HG03571 (cell line): ENCODE measurements at regions not wholly inside any gene's neighbourhood (a gene's known extent, or its start where the extent isn't known, plus 50 kb on each side); places are given as distances from the start of the nearest gene placed in this dataset.
"Not testable (repeated sequence)": the region's sequence is repeated elsewhere in the genome, so short reads cannot be mapped to it uniquely, and the experiment has no call there.

Experiments
- ATAC-seq: cut with Tn5 transposase; IDR thresholded peaks from one replicate; pipeline ENCODE4 v1.9.1; 2021; ENCODE audit not compliant: unreplicated experiment

GRCh38 chr6:149127212-149127611, 190.3 kb upstream of the TAB2 start:
- no peak for ATAC-seq

GRCh38 chr6:149128489-149129145, 188.9 kb upstream of the TAB2 start:
- ATAC-seq = no peak

GRCh38 chr6:149129371-149130077, 188.0 kb upstream of the TAB2 start:
- ATAC-seq = peak; percentile 68

- no peak for ATAC-seq
Observed at GRCh38 chr6:149130090-149130489, 187.4 kb upstream of the TAB2 start.

- no peak for ATAC-seq
Observed at GRCh38 chr6:149130508-149130907, 187.0 kb upstream of the TAB2 start.

- no peak for ATAC-seq
Observed at GRCh38 chr6:149131891-149132290, 185.6 kb upstream of the TAB2 start.

- no peak for ATAC-seq
Observed at GRCh38 chr6:149132336-149132735, 185.2 kb upstream of the TAB2 start.

GRCh38 chr6:149134511-149134933, 183.0 kb upstream of the TAB2 start:
- no peak for ATAC-seq

GRCh38 chr6:149135809-149136208, 181.7 kb upstream of the TAB2 start:
- ATAC-seq = no peak

- ATAC-seq = no peak
Observed at GRCh38 chr6:149136273-149136912, 181.1 kb upstream of the TAB2 start.

- ATAC-seq = no peak
Observed at GRCh38 chr6:149136913-149137286, 180.6 kb upstream of the TAB2 start.

GRCh38 chr6:149137594-149137993, 179.9 kb upstream of the TAB2 start:
- ATAC-seq = no peak

- ATAC-seq = no peak
Observed at GRCh38 chr6:149138089-149138488, 179.4 kb upstream of the TAB2 start.

- ATAC-seq = no peak
Observed at GRCh38 chr6:149138699-149139294, 178.7 kb upstream of the TAB2 start.

- no peak for ATAC-seq
Observed at GRCh38 chr6:149139782-149140136, 177.8 kb upstream of the TAB2 start.

GRCh38 chr6:149140137-149140909, 177.2 kb upstream of the TAB2 start:
- peak; percentile 82 for ATAC-seq

- ATAC-seq = peak; percentile 43
Observed at GRCh38 chr6:149140910-149141290, 176.6 kb upstream of the TAB2 start.

- ATAC-seq = no peak
Observed at GRCh38 chr6:149142924-149143429, 174.5 kb upstream of the TAB2 start.

GRCh38 chr6:149145800-149146199, 171.7 kb upstream of the TAB2 start:
- ATAC-seq = not testable (repeated sequence)

- no peak for ATAC-seq
Observed at GRCh38 chr6:149147195-149147594, 170.3 kb upstream of the TAB2 start.
